NCI-H82 (cell line): ENCODE measurements at regions not wholly inside any gene's neighbourhood (a gene's known extent, or its start where the extent isn't known, plus 50 kb on each side); places are given as distances from the start of the nearest gene placed in this dataset.

ENCODE experiments used
- DNase-seq: peaks from one replicate; lab custom pipeline; 2025; lab: John Stamatoyannopoulos, UW

DNA sequence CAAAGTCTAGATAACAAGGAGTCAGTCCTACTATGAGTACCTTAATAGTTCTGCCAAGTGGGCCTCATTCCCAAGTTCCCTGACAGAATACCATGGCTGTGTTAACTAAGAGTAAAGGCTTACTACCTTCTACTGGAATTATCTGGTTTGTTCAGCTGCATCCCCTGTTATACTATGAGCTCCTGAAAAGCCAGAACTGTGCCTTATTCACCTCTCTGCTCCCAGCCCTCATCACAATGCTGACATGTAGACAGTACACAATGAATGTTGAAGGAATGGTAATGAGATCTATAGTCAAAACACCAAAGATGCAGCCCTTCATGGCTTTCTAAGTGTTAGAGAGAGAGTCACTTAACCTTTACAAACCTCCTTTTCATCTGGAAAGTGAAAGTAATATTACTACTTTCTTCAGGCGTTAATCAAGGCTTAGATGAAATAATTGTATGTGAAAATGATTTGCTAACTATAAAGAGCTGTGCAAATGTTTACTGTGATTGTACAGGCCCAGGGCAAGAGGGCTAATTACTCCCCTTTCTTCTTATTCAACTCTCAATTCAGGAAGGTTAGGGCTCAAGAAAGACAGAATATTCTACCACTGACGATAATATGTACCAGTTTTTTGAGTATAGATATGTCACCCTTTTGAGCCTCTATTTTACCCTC is 70.3 kb upstream of the MROH9 start:
- DNase-seq: no peak

DNA sequence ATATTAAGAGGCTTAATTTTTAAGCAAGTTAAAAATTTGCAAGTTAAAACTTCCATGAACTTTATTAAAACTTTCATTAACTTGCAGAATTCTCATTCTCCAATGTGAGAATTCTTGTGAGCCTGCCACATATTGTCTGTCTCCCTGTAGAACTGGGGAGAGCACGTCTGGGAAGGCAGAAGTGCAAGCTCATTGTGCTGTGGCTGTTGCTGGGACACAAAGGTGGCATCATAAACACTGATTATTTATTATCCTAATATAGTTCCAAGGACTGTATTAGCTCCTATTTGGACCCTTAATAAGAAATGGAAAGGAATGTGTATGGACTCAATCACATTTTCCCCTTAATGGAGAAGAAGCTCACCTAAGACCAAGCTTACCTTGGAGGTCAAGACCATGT is 68.7 kb upstream of the MROH9 start:
- DNase-seq: no peak

DNA sequence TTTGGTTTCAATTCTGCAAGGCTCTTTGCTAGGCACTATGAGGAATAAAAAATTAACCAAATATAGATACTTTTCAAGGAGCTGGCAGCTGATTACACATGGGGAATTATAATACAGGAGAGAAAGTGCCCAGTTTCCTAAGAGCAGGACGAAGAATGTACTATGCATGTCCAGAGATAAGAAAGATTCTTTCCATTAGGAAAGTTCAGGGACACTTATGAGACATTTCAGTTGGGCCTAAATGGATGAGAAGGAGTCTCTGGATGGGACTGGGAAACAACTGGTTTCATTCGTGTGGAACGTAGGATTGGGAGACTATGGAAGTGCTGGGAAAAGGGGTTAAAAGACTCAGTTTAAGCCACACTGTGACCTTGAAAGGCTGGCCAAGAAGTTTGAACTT is 63.5 kb upstream of the MROH9 start:
- DNase-seq: no peak

DNA sequence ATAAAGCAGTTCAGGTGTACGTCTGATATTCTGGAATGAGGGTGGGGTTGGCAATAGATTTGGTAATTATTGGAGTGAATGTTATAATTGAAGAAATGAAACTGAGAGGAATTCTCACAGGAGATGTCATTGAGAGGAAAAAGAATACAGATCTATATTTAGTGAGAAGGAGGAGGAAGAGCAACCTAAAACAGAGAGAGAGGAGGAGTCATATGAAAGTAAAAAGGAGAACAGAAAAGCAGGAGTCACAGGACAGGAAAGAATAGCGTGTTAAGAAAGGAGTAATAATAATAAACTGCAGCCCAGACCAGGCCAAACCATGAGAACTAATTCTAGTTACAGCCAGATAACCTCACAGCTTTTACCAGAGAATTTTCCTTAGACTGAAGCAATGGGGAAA is 62.7 kb upstream of the MROH9 start:
- no peak for DNase-seq

DNA sequence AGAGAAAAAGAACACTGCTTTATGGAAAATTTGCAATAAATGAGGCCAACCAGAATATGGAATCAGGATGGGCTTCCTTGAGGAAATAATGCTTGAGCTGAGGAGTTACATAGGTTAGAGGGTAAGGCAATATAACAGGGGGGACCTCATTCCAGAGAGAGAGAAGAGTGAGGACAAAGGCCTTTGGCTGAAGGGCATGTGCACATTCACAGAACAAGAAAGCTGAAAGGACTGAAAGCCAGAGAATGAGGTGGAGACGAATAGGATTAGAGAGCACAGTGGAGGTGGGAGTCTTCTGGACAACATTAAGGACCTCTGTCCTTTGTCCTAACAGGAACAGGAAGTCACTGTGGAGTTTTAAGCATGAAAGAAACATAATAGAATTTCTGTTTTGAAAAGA is 60.7 kb upstream of the MROH9 start:
- no peak for DNase-seq

DNA sequence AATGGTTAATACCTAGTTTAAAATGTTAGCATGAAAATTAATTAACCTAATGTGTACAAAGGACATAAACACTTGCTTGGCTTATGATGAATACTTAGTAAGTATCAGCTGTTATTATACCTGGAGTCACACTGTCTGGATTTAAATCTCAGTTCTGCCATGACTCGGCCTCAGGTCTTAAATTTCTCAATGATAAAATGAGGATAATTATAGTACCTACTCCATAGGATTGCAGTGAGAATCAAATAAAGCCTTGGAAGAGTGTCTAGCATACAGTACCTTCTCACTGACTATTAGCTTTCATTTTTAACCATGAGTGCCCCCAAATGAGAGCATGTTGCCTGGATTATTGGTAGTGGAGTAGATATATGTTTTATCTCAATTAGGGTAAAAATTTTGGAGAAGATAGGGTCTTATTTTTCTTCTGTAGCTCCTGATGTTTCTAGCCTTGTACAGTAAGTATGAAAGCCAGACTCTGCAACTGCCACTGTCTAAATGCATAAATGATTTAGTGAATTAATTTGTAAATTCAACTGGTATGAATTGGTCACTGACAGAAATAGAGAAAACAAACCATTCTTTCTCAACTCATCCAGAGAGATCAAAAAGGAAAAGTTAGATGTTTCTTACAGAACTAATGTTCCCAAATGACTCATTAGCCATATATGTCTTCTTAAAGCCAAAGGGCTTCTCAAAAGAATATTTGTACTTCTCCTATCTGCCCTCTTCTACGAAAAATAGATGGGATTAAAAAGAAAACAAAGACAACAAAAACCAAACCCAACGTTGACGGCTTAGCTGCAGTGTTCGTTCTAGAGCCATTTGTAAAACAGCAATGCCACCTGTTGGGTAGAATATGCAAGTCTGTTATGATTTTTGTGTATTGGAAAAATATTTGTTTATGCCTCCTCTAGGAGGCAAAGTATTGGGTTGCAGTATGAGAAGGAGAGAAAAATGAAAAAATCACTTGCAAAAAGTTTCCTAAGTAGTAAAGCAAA is 53.8 kb upstream of the MROH9 start:
- peak; percentile 55 for DNase-seq
